HG03025 (cell line): ENCODE measurements at regions not wholly inside any gene's neighbourhood (a gene's known extent, or its start where the extent isn't known, plus 50 kb on each side); places are given as distances from the start of the nearest gene placed in this dataset.
"Not testable (repeated sequence)": the region's sequence is repeated elsewhere in the genome, so short reads cannot be mapped to it uniquely, and the experiment has no call there.

Source experiments
- ATAC-seq: cut with Tn5 transposase; IDR thresholded peaks from one replicate; pipeline ENCODE4 v1.9.1; 2021; ENCODE audit warnings: mild to moderate bottlenecking, moderate library complexity; ENCODE audit not compliant: unreplicated experiment, low FRiP score

- peak; percentile 50 for ATAC-seq
Observed at GRCh38 chr10:29734962-29735627, 100.3 kb upstream of the SVIL start.

GRCh38 chr10:29734640-29734961 is 99.8 kb upstream of the SVIL start:
- no peak for ATAC-seq

- ATAC-seq: no peak
Observed at GRCh38 chr10:29733323-29733722, 98.6 kb upstream of the SVIL start.

- ATAC-seq: no peak
Observed at GRCh38 chr10:29732918-29733317, 98.1 kb upstream of the SVIL start.

GRCh38 chr10:29731760-29732159 is 97.0 kb upstream of the SVIL start:
- ATAC-seq: no peak

- no peak for ATAC-seq
Observed at GRCh38 chr10:29730969-29731368, 96.2 kb upstream of the SVIL start.

- ATAC-seq: no peak
Observed at GRCh38 chr10:29730458-29730857, 95.7 kb upstream of the SVIL start.

GRCh38 chr10:29728541-29729049 is 93.8 kb upstream of the SVIL start:
- ATAC-seq: no peak

GRCh38 chr10:29725927-29726326 is 91.2 kb upstream of the SVIL start:
- ATAC-seq: not testable (repeated sequence)

GRCh38 chr10:29725133-29725720 is 90.5 kb upstream of the SVIL start:
- ATAC-seq: no peak

GRCh38 chr10:29723726-29724125 is 89.0 kb upstream of the SVIL start:
- no peak for ATAC-seq

GRCh38 chr10:29722777-29723176 is 88.0 kb upstream of the SVIL start:
- ATAC-seq: no peak

GRCh38 chr10:29720149-29720548 is 85.4 kb upstream of the SVIL start:
- no peak for ATAC-seq

GRCh38 chr10:29719281-29719675 is 84.5 kb upstream of the SVIL start:
- no peak for ATAC-seq

- no peak for ATAC-seq
Observed at GRCh38 chr10:29715296-29715695, 80.5 kb upstream of the SVIL start.

- no peak for ATAC-seq
Observed at GRCh38 chr10:29714096-29714874, 79.5 kb upstream of the SVIL start.

- ATAC-seq: no peak
Observed at GRCh38 chr10:29713450-29713849, 78.7 kb upstream of the SVIL start.

GRCh38 chr10:29712108-29712507 is 77.3 kb upstream of the SVIL start:
- no peak for ATAC-seq

GRCh38 chr10:29710128-29710527 is 75.4 kb upstream of the SVIL start:
- no peak for ATAC-seq

GRCh38 chr10:29709484-29710002 is 74.8 kb upstream of the SVIL start:
- no peak for ATAC-seq

GRCh38 chr10:29703271-29703670 is 68.5 kb upstream of the SVIL start:
- no peak for ATAC-seq
